ENCODE measurements at regions not wholly inside any gene's neighbourhood (a gene's known extent, or its start where the extent isn't known, plus 50 kb on each side); places are given as distances from the start of the nearest gene placed in this dataset.

DNA sequence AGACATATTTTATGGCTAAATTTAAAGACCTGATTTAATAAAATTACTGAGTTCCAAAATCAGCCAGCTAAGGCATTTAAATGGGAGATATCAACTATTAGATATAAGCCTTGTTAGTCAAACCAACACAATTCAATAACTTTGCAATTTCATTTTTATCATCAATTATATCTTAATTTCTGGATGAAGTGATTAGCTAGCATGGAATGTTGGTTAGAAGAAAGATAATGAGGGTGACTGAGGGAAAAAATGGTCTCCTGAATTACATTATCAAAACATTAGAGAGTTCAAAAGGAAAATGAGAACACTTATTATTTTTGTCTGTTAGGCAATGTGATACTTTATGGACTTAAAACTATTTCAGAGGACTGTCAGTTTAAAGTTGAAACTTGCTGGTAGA is 525.7 kb downstream of the CDH11 start:
- DNase-seq (no peak), ATAC-seq (no peak)
- no peaks in the 10 kb centered on the region for H3K4me1 ChIP-seq
- no peaks in the 10 kb centered on the region for H3K9me3 ChIP-seq
- intact Hi-C loops (cut with DNase I) = no loop called here
- H3K27ac ChIP-seq = no peak overlapping the region
- TF ChIP-seq, protein P1, sequence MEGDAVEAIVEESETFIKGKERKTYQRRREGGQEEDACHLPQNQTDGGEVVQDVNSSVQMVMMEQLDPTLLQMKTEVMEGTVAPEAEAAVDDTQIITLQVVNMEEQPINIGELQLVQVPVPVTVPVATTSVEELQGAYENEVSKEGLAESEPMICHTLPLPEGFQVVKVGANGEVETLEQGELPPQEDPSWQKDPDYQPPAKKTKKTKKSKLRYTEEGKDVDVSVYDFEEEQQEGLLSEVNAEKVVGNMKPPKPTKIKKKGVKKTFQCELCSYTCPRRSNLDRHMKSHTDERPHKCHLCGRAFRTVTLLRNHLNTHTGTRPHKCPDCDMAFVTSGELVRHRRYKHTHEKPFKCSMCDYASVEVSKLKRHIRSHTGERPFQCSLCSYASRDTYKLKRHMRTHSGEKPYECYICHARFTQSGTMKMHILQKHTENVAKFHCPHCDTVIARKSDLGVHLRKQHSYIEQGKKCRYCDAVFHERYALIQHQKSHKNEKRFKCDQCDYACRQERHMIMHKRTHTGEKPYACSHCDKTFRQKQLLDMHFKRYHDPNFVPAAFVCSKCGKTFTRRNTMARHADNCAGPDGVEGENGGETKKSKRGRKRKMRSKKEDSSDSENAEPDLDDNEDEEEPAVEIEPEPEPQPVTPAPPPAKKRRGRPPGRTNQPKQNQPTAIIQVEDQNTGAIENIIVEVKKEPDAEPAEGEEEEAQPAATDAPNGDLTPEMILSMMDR (IDR thresholded peaks at IDR 0.05) = no peak
- H3K4me3 ChIP-seq = no peak overlapping the region
- H3K36me3 ChIP-seq = no peaks in the 10 kb centered on the region
- H3K27me3 ChIP-seq = no peaks in the 10 kb centered on the region

- TF ChIP-seq, protein P1 (IDR thresholded peaks at IDR 0.05) = no peak
- ATAC-seq = no peak
- Histone ChIP-seq H3K36me3 (no peaks in the 10 kb centered on the region), H3K4me1 (no peaks in the 10 kb centered on the region), H3K27ac (no peak overlapping the region), H3K9me3 (no peaks in the 10 kb centered on the region), H3K4me3 (no peak overlapping the region), H3K27me3 (no peaks in the 10 kb centered on the region)
- intact Hi-C loops (cut with DNase I) = no loop called here
- no peak for DNase-seq
Observed at GRCh38 chr16:64590513-64590912, 531.4 kb downstream of the CDH11 start.

DNA sequence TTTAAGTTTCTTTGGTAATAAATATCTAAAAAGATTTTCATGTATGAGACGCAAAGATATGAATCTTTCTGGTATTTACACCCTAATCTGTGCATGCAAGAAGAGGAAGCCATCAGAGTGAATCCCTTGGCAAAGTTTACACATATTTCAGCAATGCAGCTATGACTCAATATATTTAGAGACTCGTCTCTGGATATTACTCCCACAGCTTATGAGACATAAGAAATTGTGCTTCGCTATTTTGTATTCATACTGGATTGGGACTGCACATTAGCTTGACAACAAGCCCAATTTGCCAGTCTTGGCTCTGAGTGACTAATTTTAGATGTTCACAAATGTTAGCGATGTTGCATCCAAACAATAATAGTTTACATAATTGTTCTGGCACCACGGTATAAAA is 532.0 kb downstream of the CDH11 start:
- no peak overlapping the region for H3K27ac ChIP-seq
- H3K9me3 ChIP-seq = no peaks in the 10 kb centered on the region
- intact Hi-C loops (cut with DNase I) = no loop called here
- no peaks in the 10 kb centered on the region for H3K36me3 ChIP-seq
- no peaks in the 10 kb centered on the region for H3K27me3 ChIP-seq
- H3K4me3 ChIP-seq = no peak overlapping the region
- no peak for ATAC-seq
- TF ChIP-seq, protein P1 (IDR thresholded peaks at IDR 0.05) = no peak
- no peaks in the 10 kb centered on the region for H3K4me1 ChIP-seq
- DNase-seq = no peak

DNA sequence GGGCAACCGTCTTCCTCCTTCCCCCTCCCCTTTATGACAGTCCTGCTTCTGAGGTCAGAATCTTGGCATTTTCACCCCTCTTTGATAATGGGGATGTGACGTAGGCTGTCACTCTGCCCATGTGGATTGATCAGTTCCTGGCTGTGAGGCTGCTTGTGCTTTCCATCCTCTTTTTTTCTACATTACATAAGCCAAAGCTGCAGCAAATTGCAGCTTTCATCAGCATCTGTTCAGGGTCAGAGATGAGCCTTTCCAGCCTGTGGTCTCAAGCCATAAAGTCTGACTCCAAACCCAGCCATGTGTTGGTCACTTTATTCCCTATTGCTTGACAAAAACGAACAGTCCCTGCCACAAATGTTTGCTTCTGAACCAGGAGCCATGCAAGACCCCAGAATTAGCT is 535.1 kb downstream of the CDH11 start:
- TF ChIP-seq, protein P1 (IDR thresholded peaks at IDR 0.05) = no peak
- Histone ChIP-seq H3K9me3 (no peaks in the 10 kb centered on the region), H3K4me3 (no peak overlapping the region), H3K4me1 (no peaks in the 10 kb centered on the region), H3K27ac (no peak overlapping the region), H3K27me3 (no peaks in the 10 kb centered on the region), H3K36me3 (no peaks in the 10 kb centered on the region)
- no peak for ATAC-seq
- intact Hi-C loops (cut with DNase I) = no loop called here
- no peak for DNase-seq

DNA sequence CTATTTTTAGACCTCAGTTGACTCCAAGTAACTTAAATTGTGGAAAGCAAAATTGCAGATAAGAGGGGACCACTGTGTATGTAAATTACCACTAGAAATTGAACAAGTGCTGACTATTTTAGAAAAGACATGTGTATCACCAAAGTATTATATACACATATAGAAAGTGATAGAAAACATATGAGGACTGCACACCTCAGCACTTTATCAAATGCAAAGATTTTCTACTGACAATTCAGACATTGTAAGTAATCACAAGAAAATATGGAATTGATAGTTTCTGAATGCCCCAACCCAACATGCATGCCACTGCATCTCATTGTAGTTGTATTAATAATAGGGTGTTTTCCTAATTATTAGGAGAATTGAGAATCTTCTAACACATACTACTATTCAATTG is 536.5 kb downstream of the CDH11 start:
- Histone ChIP-seq H3K9me3 (no peaks in the 10 kb centered on the region), H3K4me3 (no peak overlapping the region), H3K27me3 (no peaks in the 10 kb centered on the region), H3K4me1 (no peaks in the 10 kb centered on the region), H3K27ac (no peak overlapping the region), H3K36me3 (no peaks in the 10 kb centered on the region)
- intact Hi-C loops (cut with DNase I) = no loop called here
- TF ChIP-seq, protein P1 (IDR thresholded peaks at IDR 0.05) = no peak
- ATAC-seq (no peak), DNase-seq (no peak)

- intact Hi-C loops (cut with DNase I) = no loop called here
Observed at GRCh38 chr16:64580558-64580957, 541.3 kb downstream of the CDH11 start.

More at GRCh38 chr16:64580558-64580957, 541.3 kb downstream of the CDH11 start:
- ATAC-seq = no peak
- H3K27me3 ChIP-seq = no peaks in the 10 kb centered on the region
- H3K36me3 ChIP-seq = no peaks in the 10 kb centered on the region
- no peaks in the 10 kb centered on the region for H3K9me3 ChIP-seq
- no peak for DNase-seq
- TF ChIP-seq, protein P1 (IDR thresholded peaks at IDR 0.05) = no peak
- H3K4me3 ChIP-seq = no peak overlapping the region
- no peak overlapping the region for H3K27ac ChIP-seq
- H3K4me1 ChIP-seq = no peaks in the 10 kb centered on the region

All from upper lobe of right lung (tissue), 1 donor.